ENCODE measurements at regions not wholly inside any gene's neighbourhood (a gene's known extent, or its start where the extent isn't known, plus 50 kb on each side); places are given as distances from the start of the nearest gene placed in this dataset.

- Histone ChIP-seq H3K36me3 (ENCODE audit: insufficient read depth) (no peaks in the 10 kb centered on the region), H3K27me3 (ENCODE audit: insufficient read depth, low read depth) (peaks cover 25% of the 10 kb centered on the region), H3K4me2 (no peak overlapping the region), H3K4me3 (IDR thresholded peaks at IDR 0.05; ENCODE audit: insufficient read depth, low read depth, low read length) (no peak overlapping the region), H3K9ac (no peak overlapping the region), H3K27ac (no peak overlapping the region), H3K4me1 (ENCODE audit: low read depth, poor library complexity, severe bottlenecking) (no peaks in the 10 kb centered on the region), H4K20me1 (ENCODE audit: insufficient read depth) (no peaks in the 10 kb centered on the region), H3K79me2 (ENCODE audit: insufficient read depth, low read depth) (no peaks in the 10 kb centered on the region), H2AFZ (ENCODE audit: low read depth) (no peak overlapping the region)
- TF ChIP-seq CTCF (conservative IDR thresholded peaks at IDR 0.05; ENCODE audit: low read depth, low read length), result no peak
Observed at GRCh38 chr1:29470087-29470787, 233.9 kb downstream of the PTPRU start.

DNA sequence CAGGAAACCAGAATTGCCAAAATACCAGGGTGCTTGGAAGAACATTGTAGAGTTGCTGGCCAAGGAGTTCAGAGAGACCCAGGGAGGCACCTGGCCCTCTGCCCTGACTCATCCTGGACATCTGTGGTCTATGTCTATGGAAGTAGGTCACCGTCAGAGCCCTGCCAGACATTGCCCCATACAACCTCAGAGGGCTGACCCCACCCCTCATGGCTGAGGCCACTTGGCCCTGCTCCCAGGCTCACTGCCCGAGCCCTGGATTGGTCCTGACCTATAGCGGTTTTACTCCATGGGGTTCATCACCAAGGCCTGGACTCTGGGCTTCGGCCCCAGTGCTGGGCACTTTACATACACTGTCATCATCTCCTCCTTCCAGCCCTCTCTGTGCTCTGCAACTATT, 233.1 kb downstream of the PTPRU start:
- Histone ChIP-seq H3K4me3 (IDR thresholded peaks at IDR 0.05; ENCODE audit: insufficient read depth, low read depth, low read length) (no peak overlapping the region), H4K20me1 (ENCODE audit: insufficient read depth) (no peaks in the 10 kb centered on the region), H3K4me1 (ENCODE audit: low read depth, poor library complexity, severe bottlenecking) (no peaks in the 10 kb centered on the region), H3K9ac (no peak overlapping the region), H3K79me2 (ENCODE audit: insufficient read depth, low read depth) (no peaks in the 10 kb centered on the region), H3K4me2 (no peak overlapping the region), H3K27ac (no peak overlapping the region), H2AFZ (ENCODE audit: low read depth) (no peak overlapping the region), H3K36me3 (ENCODE audit: insufficient read depth) (no peaks in the 10 kb centered on the region), H3K27me3 (ENCODE audit: insufficient read depth, low read depth) (peaks cover 22% of the 10 kb centered on the region)
- TF ChIP-seq CTCF (conservative IDR thresholded peaks at IDR 0.05; ENCODE audit: low read depth, low read length), result no peak

DNA sequence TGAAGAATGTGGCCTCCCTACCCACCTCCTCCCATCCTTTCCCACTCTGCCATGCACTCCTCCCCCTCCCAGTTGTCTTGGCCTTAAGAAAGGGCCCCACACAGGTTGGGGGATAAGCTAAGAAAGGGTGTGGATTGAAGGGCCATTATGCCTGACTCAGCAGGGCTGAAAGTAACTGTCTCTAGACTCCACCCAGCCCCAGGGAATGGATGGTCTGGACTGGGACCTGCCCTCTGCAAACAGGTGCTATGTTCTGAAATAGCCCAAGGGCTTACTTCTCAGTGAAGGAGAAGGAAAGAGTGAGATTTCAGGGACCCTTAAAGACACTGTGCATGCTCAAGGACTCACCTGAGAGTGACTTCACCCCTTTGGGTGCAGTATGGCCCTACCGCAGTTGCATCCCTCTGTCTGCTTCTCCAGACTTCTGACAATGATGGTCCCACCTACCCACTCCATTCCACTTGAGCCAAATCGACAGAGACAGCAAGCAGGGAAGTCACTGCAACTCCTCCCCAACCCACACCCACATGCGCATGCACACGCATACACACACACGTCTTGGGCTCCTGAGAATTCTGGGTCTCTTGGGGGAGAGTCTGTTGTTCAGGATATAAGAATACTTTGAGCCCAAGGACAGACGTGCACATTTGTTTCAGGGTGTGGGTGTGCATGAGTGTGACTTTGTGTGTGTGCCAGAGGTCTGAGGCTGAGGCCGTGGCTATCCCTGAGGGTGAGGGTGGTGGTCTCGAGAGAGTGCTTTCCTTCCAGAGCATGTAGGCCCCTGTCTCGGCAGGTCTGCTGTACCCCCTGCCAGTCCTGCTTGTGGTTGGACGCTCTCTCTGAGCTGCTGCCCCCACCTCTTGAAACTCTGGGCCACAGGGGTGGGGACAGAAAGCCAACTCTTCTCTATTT, 231.9 kb downstream of the PTPRU start:
- Histone ChIP-seq H3K4me2 (no peak overlapping the region), H3K36me3 (ENCODE audit: insufficient read depth) (no peaks in the 10 kb centered on the region), H3K9ac (no peak overlapping the region), H3K4me1 (ENCODE audit: low read depth, poor library complexity, severe bottlenecking) (no peaks in the 10 kb centered on the region), H3K27me3 (ENCODE audit: insufficient read depth, low read depth) (peaks cover 12% of the 10 kb centered on the region; the same call in 1 of the 2 replicates), H3K27ac (no peak overlapping the region), H3K79me2 (ENCODE audit: insufficient read depth, low read depth) (no peaks in the 10 kb centered on the region), H4K20me1 (ENCODE audit: insufficient read depth) (no peaks in the 10 kb centered on the region), H3K4me3 (IDR thresholded peaks at IDR 0.05; ENCODE audit: insufficient read depth, low read depth, low read length) (no peak overlapping the region), H2AFZ (ENCODE audit: low read depth) (no peak overlapping the region)
- TF ChIP-seq CTCF (conservative IDR thresholded peaks at IDR 0.05; ENCODE audit: low read depth, low read length), result no peak

- Histone ChIP-seq H3K79me2 (ENCODE audit: insufficient read depth, low read depth) (no peaks in the 10 kb centered on the region), H3K27ac (no peak overlapping the region), H3K4me1 (ENCODE audit: low read depth, poor library complexity, severe bottlenecking) (no peaks in the 10 kb centered on the region), H3K4me3 (IDR thresholded peaks at IDR 0.05; ENCODE audit: insufficient read depth, low read depth, low read length) (no peak overlapping the region), H3K4me2 (no peak overlapping the region), H4K20me1 (ENCODE audit: insufficient read depth) (no peaks in the 10 kb centered on the region), H3K27me3 (ENCODE audit: insufficient read depth, low read depth) (peaks cover 4% of the 10 kb centered on the region; the same call in 1 of the 2 replicates), H2AFZ (ENCODE audit: low read depth) (no peak overlapping the region), H3K36me3 (ENCODE audit: insufficient read depth) (no peaks in the 10 kb centered on the region), H3K9ac (no peak overlapping the region)
- TF ChIP-seq CTCF (conservative IDR thresholded peaks at IDR 0.05; ENCODE audit: low read depth, low read length), result no peak
Observed at GRCh38 chr1:29466258-29466657, 229.9 kb downstream of the PTPRU start.

All from KMS-11 (cell line).